HEK293T (cell line): ENCODE measurements at regions not wholly inside any gene's neighbourhood (a gene's known extent, or its start where the extent isn't known, plus 50 kb on each side); places are given as distances from the start of the nearest gene placed in this dataset.

Source experiments
- CTCF ChIA-PET: fragments of 350-600 bp; formaldehyde crosslinking; extraction: SDS; loops from one replicate; lab custom pipeline; 2021; ENCODE audit warnings: antibody characterized with exemption, inconsistent platforms; lab: Yijun Ruan, JAX
- POLR2A ChIA-PET: fragments of 350-600 bp; formaldehyde crosslinking; extraction: SDS; loops from one replicate; lab custom pipeline; 2020; ENCODE audit warnings: antibody characterized with exemption, inconsistent platforms; lab: Yijun Ruan, JAX
- DNase-seq: peaks from one replicate; pipeline ENCODE4 v3.0.0; 2012; ENCODE audit warnings: mixed read lengths; ENCODE audit errors: extremely low spot score
- ARNT ChIP-seq: fragments of 450-650 bp; IDR thresholded peaks from 2 replicates; pipeline ENCODE4 v1.6.1; 2017; ENCODE audit warnings: mild to moderate bottlenecking
- BHLHE40 ChIP-seq: fragments of 450-650 bp; IDR thresholded peaks from 2 replicates; pipeline ENCODE4 v1.6.1; 2016; ENCODE audit warnings: mild to moderate bottlenecking, moderate library complexity, borderline replicate concordance
- CTBP1 ChIP-seq: fragments of 450-650 bp; IDR thresholded peaks from 2 replicates; pipeline ENCODE4 v1.6.1; 2016; ENCODE audit warnings: borderline replicate concordance
- ELF4 ChIP-seq: fragments of 450-650 bp; IDR thresholded peaks from 2 replicates; pipeline ENCODE4 v1.6.1; 2017; ENCODE audit warnings: antibody characterized with exemption
- FOXA1 ChIP-seq: fragments of 450-650 bp; IDR thresholded peaks from 2 replicates; pipeline ENCODE4 v1.6.1; 2016; ENCODE audit warnings: mild to moderate bottlenecking
- FOXK2 ChIP-seq: fragments of 450-650 bp; IDR thresholded peaks from 2 replicates; pipeline ENCODE4 v1.6.1; 2016; ENCODE audit warnings: mild to moderate bottlenecking
- FOXM1 ChIP-seq: fragments of 450-650 bp; IDR thresholded peaks from 2 replicates; pipeline ENCODE4 v1.6.1; 2017; ENCODE audit warnings: mild to moderate bottlenecking, borderline replicate concordance
- HDGF ChIP-seq: fragments of 450-650 bp; IDR thresholded peaks from 2 replicates; pipeline ENCODE4 v1.6.1; 2017; ENCODE audit warnings: antibody characterized with exemption, borderline replicate concordance
- L3MBTL2 ChIP-seq: fragments of 450-650 bp; conservative IDR thresholded peaks from 2 replicates; pipeline ENCODE4 v1.6.1; 2016; ENCODE audit warnings: mild to moderate bottlenecking
- LEF1 ChIP-seq: fragments of 450-650 bp; IDR thresholded peaks from 2 replicates; pipeline ENCODE4 v1.6.1; 2017; ENCODE audit warnings: mild to moderate bottlenecking, borderline replicate concordance
- NFRKB ChIP-seq: fragments of 450-650 bp; IDR thresholded peaks from 2 replicates; pipeline ENCODE4 v1.6.1; 2016; ENCODE audit warnings: mild to moderate bottlenecking, moderate library complexity
- PKNOX1 ChIP-seq: fragments of 450-650 bp; IDR thresholded peaks from 2 replicates; pipeline ENCODE4 v1.6.1; 2016
- SP1 ChIP-seq: fragments of 450-650 bp; IDR thresholded peaks from 2 replicates; pipeline ENCODE4 v1.6.1; 2017
- SUZ12 ChIP-seq: fragments of 450-650 bp; IDR thresholded peaks from 2 replicates; pipeline ENCODE4 v1.6.1; 2016; ENCODE audit warnings: mild to moderate bottlenecking
- TARDBP ChIP-seq: fragments of 450-650 bp; IDR thresholded peaks from 2 replicates; pipeline ENCODE4 v1.6.1; 2016
- ZNF384 ChIP-seq: fragments of 450-650 bp; IDR thresholded peaks from 2 replicates; pipeline ENCODE4 v1.6.1; 2016

GRCh38 chr3:42024591-42025351, 62.9 kb upstream of the ULK4 start:
- DNase-seq, result no peak
- TF ChIP-seq TARDBP (no peak), ELF4 (no peak), FOXM1 (no peak), CTBP1 (no peak), L3MBTL2 (no peak), PKNOX1 (no peak), ZNF384 (no peak), FOXK2 (no peak), NFRKB (no peak), SP1 (no peak), LEF1 (no peak), ARNT (no peak), FOXA1 (no peak), SUZ12 (no peak), BHLHE40 (no peak), HDGF (no peak)
- ChIA-PET CTCF (interaction anchor here (1.1 kb wide), 1 partner anchor 167 kb away, joined by 3 read pairs; no protein-coding TSS in a partner anchor), POLR2A (interaction anchor here (1.2 to 1.4 kb wide), 2 partner anchors 21 to 26 kb away, joined by 3 read pairs; no protein-coding TSS in a partner anchor)

- TF ChIP-seq SUZ12 (no peak), CTBP1 (no peak), ZNF384 (peak; percentile 60)
Observed at GRCh38 chr3:42023380-42023779, 61.5 kb upstream of the ULK4 start.

GRCh38 chr3:42022355-42022754, 60.5 kb upstream of the ULK4 start:
- DNase-seq, result no peak
- ChIA-PET POLR2A (no interaction called here), CTCF (no interaction called here)
- TF ChIP-seq TARDBP (no peak), NFRKB (no peak), FOXK2 (no peak), PKNOX1 (no peak), BHLHE40 (no peak)

More at GRCh38 chr3:42023380-42023779, 61.5 kb upstream of the ULK4 start:
- POLR2A ChIA-PET, result no interaction called here
- no peak for DNase-seq
- CTCF ChIA-PET, result no interaction called here

DNA sequence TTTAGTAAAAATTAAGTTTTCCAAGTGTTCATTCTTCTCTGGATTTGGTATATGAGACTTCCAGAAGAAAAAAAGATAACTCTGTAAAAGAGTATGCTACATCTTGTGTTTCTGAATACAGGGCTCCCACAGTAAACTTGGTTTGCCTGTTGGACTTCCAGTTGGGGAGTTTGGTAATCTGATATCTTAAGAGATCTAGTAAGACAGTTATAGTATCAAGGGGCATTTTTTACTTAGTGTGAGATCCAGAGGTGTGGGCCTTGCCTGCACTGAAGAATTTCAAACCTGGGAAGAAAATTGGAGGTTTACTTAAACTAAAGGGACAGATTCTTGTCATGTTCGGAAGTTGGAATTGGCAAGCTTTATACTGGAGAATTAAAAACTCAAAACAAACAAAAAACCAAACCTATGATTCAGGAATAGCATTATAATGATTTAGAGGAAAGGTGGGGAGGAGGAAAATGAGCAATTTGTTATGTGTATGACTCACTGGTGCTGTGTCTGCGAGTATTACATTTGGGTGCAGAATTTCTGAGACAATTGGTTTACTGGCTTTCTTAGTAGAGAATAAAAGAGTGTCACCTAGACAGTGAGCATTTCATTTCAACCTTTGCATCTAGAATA, 58.9 kb upstream of the ULK4 start:
- ChIA-PET CTCF (no interaction called here), POLR2A (no interaction called here)
- TF ChIP-seq FOXM1, result no peak
- no peak for TF ChIP-seq FOXK2
- TF ChIP-seq SP1, result no peak
- no peak for TF ChIP-seq LEF1
- no peak for TF ChIP-seq NFRKB
- TF ChIP-seq ARNT, result no peak
- TF ChIP-seq PKNOX1, result no peak; the same call in 1 of the 2 replicates
- no peak for TF ChIP-seq ELF4
- TF ChIP-seq CTBP1, result no peak
- no peak for TF ChIP-seq SUZ12
- TF ChIP-seq FOXA1, result no peak
- no peak for TF ChIP-seq HDGF
- DNase-seq, result no peak

DNA sequence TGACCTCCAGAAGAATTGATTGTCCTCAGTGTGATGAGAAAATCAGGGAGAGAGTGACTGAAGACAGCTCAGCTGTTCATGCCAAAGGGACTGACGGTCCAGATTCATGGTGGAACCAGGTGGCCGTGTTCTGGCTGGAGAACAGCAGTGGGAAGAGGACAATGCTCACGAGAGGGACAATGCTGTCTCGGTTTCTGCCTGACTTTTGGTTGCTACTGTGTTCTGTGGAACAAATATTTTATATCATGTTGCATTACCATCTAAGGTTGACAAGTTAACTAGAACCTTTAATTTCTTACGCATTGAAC, 58.0 kb upstream of the ULK4 start:
- TF ChIP-seq FOXK2, result no peak
- TF ChIP-seq ARNT, result no peak
- TF ChIP-seq NFRKB, result no peak
- no peak for TF ChIP-seq HDGF
- TF ChIP-seq PKNOX1, result no peak
- no peak for TF ChIP-seq ZNF384
- no peak for TF ChIP-seq SP1
- CTCF ChIA-PET, result no interaction called here
- POLR2A ChIA-PET, result no interaction called here
- no peak for DNase-seq
